ENCODE measurements at regions not wholly inside any gene's neighbourhood (a gene's known extent, or its start where the extent isn't known, plus 50 kb on each side); places are given as distances from the start of the nearest gene placed in this dataset.
"Not testable (repeated sequence)": the region's sequence is repeated elsewhere in the genome, so short reads cannot be mapped to it uniquely, and the experiment has no call there.

GRCh38 chr4:27888505-27888904 is 1027.9 kb downstream of the STIM2 start:
- no peak for DNase-seq

- peak; percentile 3 for DNase-seq
These were observed 1034.3 kb downstream of the STIM2 start for GRCh38 chr4:27894951-27895350.

GRCh38 chr4:27908356-27908755 is 1047.7 kb downstream of the STIM2 start:
- peak; percentile 63 for DNase-seq

- DNase-seq: no peak
These were observed 1049.6 kb downstream of the STIM2 start for GRCh38 chr4:27910227-27910626.

GRCh38 chr4:27911047-27911446 is 1050.4 kb downstream of the STIM2 start:
- DNase-seq: no peak

- no peak for DNase-seq
These were observed 1053.1 kb downstream of the STIM2 start for GRCh38 chr4:27913738-27914137.

- DNase-seq: no peak
These were observed 1055.2 kb downstream of the STIM2 start for GRCh38 chr4:27915822-27916221.

- DNase-seq: no peak
These were observed 1056.0 kb downstream of the STIM2 start for GRCh38 chr4:27916452-27917184.

GRCh38 chr4:27917381-27917780 is 1056.7 kb downstream of the STIM2 start:
- DNase-seq: no peak

- peak; percentile 76 for DNase-seq
These were observed 1060.6 kb downstream of the STIM2 start for GRCh38 chr4:27921231-27921630.

- DNase-seq: no peak
These were observed 1068.3 kb downstream of the STIM2 start for GRCh38 chr4:27928761-27929540.

GRCh38 chr4:27930291-27930690 is 1069.7 kb downstream of the STIM2 start:
- no peak for DNase-seq

GRCh38 chr4:27930976-27931375 is 1070.3 kb downstream of the STIM2 start:
- DNase-seq: no peak

- no peak for DNase-seq
These were observed 1070.9 kb downstream of the STIM2 start for GRCh38 chr4:27931584-27931983.

GRCh38 chr4:27934871-27935270 is 1074.2 kb downstream of the STIM2 start:
- no peak for DNase-seq

GRCh38 chr4:27946799-27947198 is 1086.2 kb downstream of the STIM2 start:
- no peak for DNase-seq

GRCh38 chr4:27947302-27947701 is 1086.7 kb downstream of the STIM2 start:
- no peak for DNase-seq

- no peak for DNase-seq
These were observed 1103.5 kb downstream of the STIM2 start for GRCh38 chr4:27964095-27964494.

GRCh38 chr4:27966664-27967063 is 1106.0 kb downstream of the STIM2 start:
- DNase-seq: no peak

GRCh38 chr4:27973056-27973455 is 1112.4 kb downstream of the STIM2 start:
- DNase-seq: no peak

- no peak for DNase-seq
These were observed 1113.1 kb downstream of the STIM2 start for GRCh38 chr4:27973700-27974099.

GRCh38 chr4:27974339-27974738 is 1113.7 kb downstream of the STIM2 start:
- no peak for DNase-seq

- DNase-seq: not testable (repeated sequence)
These were observed 1114.2 kb downstream of the STIM2 start for GRCh38 chr4:27974881-27975280.

GRCh38 chr4:27978427-27979109 is 1117.9 kb downstream of the STIM2 start:
- not testable (repeated sequence) for DNase-seq
